Activated naive CD4-positive, alpha-beta T cell treated with anti-CD3 and anti-CD28 coated beads, Interleukin-2, amount 50 U/mL, for 72 hours (primary cell): ENCODE measurements at regions not wholly inside any gene's neighbourhood (a gene's known extent, or its start where the extent isn't known, plus 50 kb on each side); places are given as distances from the start of the nearest gene placed in this dataset.
"Not testable (repeated sequence)": the region's sequence is repeated elsewhere in the genome, so short reads cannot be mapped to it uniquely, and the experiment has no call there.

Experiments
- ATAC-seq, 2 donors: fragments of 150-1000 bp; cut with Tn5 transposase; 2 replicates each; pipeline ENCODE4 v1.10.0; 2021; ENCODE audit warnings: mild to moderate bottlenecking in 2 of 2, moderate library complexity in 2 of 2
- DNase-seq, 2 donors: peaks; one replicate each; pipeline ENCODE4 v3.0.0; 2021 to 2022; ENCODE audit warnings: low spot score in 2 of 2
- H3K27ac Mint-ChIP-seq, 2 donors: one replicate each; pipeline ENCODE4 v1.8.0; 2022; ENCODE audit warnings: mild to moderate bottlenecking in 2 of 2, mixed read lengths in 2 of 2
- H3K36me3 Mint-ChIP-seq, 2 donors: one replicate each; pipeline ENCODE4 v1.8.0; 2022; ENCODE audit warnings: mixed read lengths in 2 of 2
- H3K9me3 Mint-ChIP-seq, 2 donors: one replicate each; pipeline ENCODE4 v1.8.0; 2022; ENCODE audit warnings: mixed read lengths in 2 of 2

DNA sequence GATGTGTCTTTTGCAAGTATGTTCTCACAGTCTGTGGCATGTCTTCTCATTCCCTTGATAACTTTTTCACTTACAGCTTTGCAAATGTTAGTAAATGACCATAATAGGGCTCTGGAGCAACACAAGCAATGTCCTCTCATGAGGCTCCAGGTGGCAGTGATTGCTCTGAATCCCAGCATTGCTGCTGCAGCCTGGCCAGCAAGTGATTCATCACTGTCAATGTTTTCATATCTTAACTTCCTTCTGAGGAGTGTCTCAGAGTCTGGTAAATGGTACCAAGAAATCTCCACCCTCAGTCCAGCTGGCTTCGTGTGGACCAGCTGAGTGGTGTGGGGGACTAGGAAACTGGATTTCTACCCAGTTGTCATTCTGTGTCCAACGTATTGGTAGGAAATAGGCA, 139.6 kb downstream of the MYLK4 start:
- Mint-ChIP-seq H3K9me3 (peaks cover 3 to 7% of the 10 kb centered on the region in 2 donors), H3K36me3 (peaks cover 0 to 6% of the 10 kb centered on the region in 2 donors)

DNA sequence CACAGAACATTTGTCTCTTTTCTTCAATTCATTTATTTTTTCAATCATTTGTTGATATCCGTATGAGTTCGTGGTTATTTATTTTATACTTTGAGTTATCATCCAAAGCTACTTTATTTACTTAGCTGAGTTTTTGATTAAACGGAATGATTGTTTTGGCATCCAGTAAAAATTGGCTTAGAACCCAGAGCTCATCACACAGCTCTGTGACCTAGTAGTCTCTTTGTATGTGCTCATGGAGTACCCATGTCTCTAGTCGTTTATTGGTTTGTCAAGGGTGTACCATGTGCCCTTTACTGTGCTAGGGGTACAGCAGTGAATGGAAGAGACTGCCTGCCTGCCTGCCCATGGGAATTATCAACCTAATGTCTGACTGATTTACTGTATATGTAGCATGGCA, 142.2 kb downstream of the MYLK4 start:
- H3K36me3 Mint-ChIP-seq, result no peaks in the 10 kb centered on the region
- ATAC-seq (no peak), DNase-seq (no peak)
- H3K27ac Mint-ChIP-seq, result no peak overlapping the region
- no peaks in the 10 kb centered on the region for H3K9me3 Mint-ChIP-seq

More for the DNA sequence above, 139.6 kb downstream of the MYLK4 start:
- H3K27ac Mint-ChIP-seq, result no peak overlapping the region
- DNase-seq (no peak), ATAC-seq (no peak)

DNA sequence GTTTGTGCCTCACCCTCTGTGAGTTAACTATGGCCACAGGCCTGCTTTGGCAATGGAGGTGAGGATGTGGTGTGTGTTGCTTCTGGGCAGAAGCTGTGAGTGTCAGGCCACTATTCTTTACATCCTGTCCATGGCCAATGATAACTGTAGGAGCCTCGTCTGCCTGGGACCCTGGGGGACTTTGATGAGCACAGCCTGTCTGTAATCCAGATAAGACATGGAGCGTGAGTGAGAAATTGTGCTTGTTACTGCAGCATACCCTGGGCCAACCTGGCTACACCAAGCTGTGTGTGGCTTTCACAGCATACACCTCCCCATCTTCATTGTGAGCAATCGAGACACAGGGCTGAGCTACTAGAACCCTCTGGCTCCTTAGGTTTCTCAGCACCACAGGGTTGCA, 150.4 kb downstream of the MYLK4 start:
- Mint-ChIP-seq H3K36me3 (no peaks in the 10 kb centered on the region), H3K9me3 (no peaks in the 10 kb centered on the region), H3K27ac (no peak overlapping the region)
- ATAC-seq (no peak), DNase-seq (no peak)

DNA sequence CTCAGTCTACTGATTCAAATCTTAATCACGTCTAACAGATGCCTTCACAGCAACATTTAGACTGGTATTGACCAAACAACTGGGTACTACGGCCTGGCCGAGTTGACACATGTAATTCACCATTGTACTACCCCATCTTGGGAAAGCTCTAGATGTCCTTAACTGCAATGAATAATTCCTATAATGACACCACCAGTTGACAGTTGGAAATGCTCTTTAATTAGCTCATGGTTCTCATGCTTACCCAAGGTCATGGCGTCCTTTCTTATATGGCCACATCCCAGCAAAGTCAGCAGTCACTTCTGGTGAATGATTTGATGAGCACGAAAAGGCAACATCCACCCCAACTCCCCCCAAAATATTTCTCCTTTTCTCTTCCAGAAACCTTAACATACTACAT, 150.9 kb downstream of the MYLK4 start:
- DNase-seq, result no peak
- Mint-ChIP-seq H3K9me3 (no peaks in the 10 kb centered on the region), H3K36me3 (no peaks in the 10 kb centered on the region), H3K27ac (no peak overlapping the region)
- no peak for ATAC-seq

DNA sequence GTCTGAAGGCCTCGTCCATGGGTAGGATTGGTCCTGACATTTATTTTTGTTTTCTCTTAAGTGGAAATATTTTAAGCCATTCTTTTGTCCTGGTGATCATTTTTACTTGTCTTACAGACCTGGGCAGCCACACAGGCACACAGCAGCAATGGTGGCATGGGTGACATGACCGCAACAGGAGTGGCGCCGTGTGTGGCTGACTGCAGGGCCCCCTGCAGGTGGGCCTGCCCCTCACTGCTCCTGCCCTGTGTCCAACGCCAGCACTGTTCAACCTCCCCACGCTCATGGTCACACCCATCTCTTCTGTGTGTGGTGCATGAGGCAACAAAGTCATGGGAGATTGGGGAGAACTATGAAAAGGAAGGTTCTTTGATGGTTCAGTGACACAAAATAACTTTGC, 151.9 kb downstream of the MYLK4 start:
- DNase-seq, result no peak
- no peaks in the 10 kb centered on the region for H3K9me3 Mint-ChIP-seq
- no peaks in the 10 kb centered on the region for H3K36me3 Mint-ChIP-seq

DNA sequence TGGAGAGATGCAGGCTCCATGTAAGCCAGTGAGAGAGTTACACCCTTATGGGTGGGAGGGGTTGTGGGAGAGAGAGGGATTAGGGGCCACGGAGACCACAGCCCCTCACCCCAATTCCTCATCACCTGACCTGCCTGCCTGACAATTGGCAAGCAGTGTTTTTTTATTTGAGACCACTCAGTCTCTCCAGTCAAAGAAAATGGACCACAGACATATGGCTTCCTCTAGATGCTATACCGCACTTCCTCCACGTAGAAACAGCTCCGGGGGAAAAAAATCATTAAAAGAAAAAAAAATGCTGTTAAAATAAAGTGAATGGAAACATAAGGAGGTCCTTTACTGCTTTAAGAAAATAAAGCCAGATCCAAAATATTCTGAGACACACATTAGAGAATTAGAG, 152.7 kb downstream of the MYLK4 start:
- Mint-ChIP-seq H3K27ac (no peak overlapping the region), H3K9me3 (no peaks in the 10 kb centered on the region), H3K36me3 (no peaks in the 10 kb centered on the region)
- DNase-seq (no peak), ATAC-seq (no peak)

More for the DNA sequence above, 151.9 kb downstream of the MYLK4 start:
- ATAC-seq, result no peak
- H3K27ac Mint-ChIP-seq, result no peak overlapping the region

DNA sequence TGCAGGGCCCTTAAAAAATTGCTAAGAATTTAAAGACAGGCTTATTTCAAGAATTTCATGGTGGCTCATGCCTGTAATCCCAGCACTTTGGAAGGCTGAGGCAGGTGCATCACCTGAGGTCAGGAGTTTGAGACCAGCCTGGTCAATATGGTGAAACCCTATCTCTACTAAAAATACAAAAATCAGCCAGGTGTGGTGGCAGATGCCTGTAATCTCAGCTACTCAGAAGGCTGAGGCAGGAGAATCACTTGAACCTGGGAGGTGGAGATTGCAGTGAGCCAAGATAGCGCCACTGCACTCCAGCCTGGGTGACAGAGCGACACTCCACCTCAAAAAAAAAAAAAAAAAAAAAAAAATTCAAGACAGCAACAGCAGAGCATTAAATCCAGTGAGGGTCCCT, 153.3 kb downstream of the MYLK4 start:
- H3K9me3 Mint-ChIP-seq, DNase-seq, H3K36me3 Mint-ChIP-seq, ATAC-seq, H3K27ac Mint-ChIP-seq: not testable (repeated sequence)

DNA sequence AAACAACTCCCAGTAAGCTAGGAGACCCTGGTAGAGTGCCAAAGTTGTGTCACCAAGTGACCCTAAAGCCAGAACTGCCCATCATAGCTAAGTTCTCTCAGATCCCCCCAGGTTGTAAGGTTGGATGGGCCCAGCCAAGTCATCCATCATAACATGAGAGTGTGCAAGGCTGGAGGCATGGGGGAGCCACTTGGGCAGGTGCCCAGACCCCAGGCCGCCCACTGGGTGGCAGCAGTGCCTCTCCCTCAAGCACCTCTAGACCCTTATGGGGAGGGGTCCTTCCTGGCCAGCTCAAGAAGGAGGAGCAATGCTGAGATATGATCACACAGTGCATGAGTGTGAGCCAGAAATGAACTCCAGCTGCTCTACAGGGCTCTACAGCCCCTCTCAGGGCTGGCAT, 154.5 kb downstream of the MYLK4 start:
- Mint-ChIP-seq H3K36me3 (no peaks in the 10 kb centered on the region), H3K27ac (no peak overlapping the region), H3K9me3 (no peaks in the 10 kb centered on the region)
- ATAC-seq, result no peak
- DNase-seq, result no peak

DNA sequence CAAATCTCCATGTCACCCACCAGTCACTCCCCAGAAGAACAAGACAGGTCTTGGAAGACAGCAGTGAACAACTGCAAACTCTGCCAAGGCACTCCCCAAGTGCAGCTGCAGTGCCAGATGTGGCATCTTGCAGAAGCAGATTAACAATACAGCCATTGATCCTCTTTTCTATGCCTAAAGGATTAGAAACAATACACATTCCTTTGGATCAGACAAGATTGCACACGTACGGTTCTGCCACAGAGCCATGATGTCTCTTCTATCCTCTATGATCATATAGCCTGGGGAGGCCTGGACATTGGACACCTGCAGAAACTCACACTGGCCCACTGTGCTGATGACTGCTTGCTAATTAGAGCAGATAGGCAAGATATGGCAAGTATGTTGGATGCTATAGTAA, 155.9 kb downstream of the MYLK4 start:
- no peak overlapping the region for H3K27ac Mint-ChIP-seq
- DNase-seq, result no peak
- H3K9me3 Mint-ChIP-seq, result no peaks in the 10 kb centered on the region
- no peak for ATAC-seq
- no peaks in the 10 kb centered on the region for H3K36me3 Mint-ChIP-seq

DNA sequence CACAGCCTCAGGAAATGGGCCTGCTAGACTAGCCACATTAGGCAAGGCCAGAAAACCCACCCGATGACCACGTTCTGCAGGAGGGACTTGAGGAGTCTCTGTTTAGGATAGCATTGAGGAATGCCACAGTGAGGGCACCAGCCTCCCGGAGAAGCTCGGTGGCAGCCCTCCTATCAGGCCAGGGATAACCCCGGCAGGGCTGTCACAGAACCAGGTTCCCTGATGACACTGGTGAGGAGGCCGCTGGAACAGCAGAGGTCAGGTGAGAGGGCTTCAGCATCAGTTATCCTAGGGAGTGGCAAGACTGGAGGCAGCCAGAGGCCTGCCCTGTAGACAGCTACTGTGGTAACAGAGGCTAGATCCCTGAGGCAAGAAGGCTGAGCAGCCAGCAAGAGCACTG, 157.6 kb downstream of the MYLK4 start:
- Mint-ChIP-seq H3K9me3 (no peaks in the 10 kb centered on the region), H3K36me3 (no peaks in the 10 kb centered on the region), H3K27ac (peak overlapping the region in 1 of 2 donors; percentile 36)
- DNase-seq (no peak), ATAC-seq (no peak)

DNA sequence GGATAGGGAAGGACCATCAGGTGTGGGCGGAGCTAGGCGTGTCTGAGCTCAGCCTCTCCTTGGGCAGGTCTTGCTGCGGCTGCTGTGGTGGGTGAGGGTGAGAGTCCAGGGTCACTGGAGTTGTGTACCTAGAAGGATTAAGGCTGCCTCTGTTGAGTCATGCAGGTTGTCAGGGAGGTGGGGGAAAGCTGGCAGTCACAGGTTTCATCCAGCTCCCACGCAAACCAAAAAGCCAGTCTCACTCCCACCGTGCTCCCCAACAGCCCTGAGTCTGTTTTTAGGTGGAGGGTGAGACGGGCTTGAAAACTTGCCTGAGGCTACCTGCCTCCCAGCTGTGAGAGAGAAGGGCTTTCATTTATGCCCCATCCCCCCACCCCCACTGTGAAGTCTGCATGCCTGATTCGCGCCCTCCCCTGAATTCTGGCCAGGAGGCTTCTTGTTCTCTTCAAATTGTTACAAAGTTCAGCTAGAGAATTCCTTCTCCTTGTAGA, 161.5 kb downstream of the MYLK4 start:
- H3K27ac Mint-ChIP-seq, result no peak overlapping the region
- no peak for DNase-seq
- no peak for ATAC-seq
- H3K36me3 Mint-ChIP-seq, result no peaks in the 10 kb centered on the region
- H3K9me3 Mint-ChIP-seq, result peaks cover 0 to 7% of the 10 kb centered on the region in 2 donors

DNA sequence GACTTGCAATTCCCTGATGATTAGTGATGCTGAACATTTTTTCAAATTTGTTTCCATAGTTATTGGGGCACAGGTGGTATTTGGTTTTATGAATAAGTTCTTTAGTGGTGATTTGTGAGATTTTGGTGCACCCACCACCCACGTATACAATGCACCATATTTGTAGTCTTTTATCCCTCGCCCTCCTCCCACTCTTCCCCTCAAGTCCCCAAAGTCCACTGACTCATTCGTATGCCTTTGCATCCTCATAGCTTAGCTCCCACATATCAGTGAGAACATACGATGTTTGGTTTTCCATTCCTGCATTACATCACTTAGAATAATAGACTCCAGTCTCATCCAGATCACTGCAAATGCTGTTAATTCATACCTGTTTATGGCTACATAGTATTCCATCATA, 167.3 kb downstream of the MYLK4 start:
- ATAC-seq (no peak), DNase-seq (no peak)
- Mint-ChIP-seq H3K9me3 (peaks cover 0 to 7% of the 10 kb centered on the region in 2 donors), H3K36me3 (no peaks in the 10 kb centered on the region), H3K27ac (no peak overlapping the region)

DNA sequence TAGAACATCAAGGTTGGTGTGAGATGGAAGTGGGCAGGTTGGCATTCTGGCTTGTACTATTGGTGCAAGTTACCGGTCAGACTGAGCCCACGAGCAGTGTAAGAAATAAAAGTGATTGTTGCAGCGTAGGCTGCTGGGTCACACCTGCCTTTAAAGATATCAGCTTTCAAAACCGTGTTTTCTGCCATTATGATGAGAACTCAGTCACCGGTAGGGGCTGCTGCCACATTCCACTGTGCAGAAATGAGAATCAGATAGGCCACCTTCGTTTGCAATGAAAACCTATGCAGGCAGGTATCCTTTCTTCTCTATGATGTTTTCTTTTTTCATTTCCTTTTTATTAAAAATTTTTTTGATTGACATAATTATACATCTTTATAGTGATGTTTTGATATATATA, 168.5 kb downstream of the MYLK4 start:
- Mint-ChIP-seq H3K27ac (no peak overlapping the region), H3K36me3 (no peaks in the 10 kb centered on the region), H3K9me3 (peaks cover 0 to 7% of the 10 kb centered on the region in 2 donors)
- ATAC-seq (no peak), DNase-seq (no peak)

DNA sequence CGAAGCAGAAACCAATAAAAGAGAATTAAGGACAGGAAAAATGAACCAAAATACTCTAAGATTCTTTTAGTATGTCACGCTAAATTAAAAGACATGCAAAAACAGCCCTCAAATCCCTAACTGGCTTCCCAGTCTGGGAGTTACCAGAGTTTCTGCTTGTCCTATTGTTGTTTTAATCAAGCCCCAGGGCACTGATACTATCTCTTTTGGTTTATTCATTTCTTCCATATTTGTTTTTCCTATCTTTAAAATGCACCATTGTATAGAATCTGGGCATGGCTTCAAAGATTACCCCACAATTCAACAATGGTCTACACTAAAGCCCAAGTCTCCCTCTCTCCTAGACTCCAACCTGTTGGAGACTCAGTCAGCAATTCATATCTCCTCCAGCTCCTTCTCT, 169.1 kb downstream of the MYLK4 start:
- DNase-seq (no peak), ATAC-seq (no peak)
- H3K9me3 Mint-ChIP-seq, result peaks cover 0 to 6% of the 10 kb centered on the region in 2 donors
- H3K27ac Mint-ChIP-seq, result no peak overlapping the region
- no peaks in the 10 kb centered on the region for H3K36me3 Mint-ChIP-seq

DNA sequence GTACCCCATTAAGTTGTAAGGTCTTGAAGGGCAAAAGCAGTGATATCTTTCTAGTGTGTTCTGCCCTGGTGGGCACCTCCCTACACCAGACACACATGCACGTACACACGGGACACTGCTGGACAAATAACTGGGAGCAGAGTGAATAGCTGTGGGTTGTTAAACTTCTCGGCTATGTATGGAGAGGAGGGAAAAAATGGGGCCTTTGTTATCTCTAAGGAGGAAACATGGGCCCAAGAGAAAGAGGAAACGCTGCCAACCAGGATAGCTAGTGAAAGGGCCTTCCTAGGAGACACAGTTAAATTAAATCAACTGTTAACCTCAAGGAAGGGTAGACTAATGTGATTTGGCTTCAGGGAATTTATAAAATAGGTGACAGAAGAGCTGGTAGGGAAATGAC, 169.7 kb downstream of the MYLK4 start:
- ATAC-seq, result no peak
- H3K9me3 Mint-ChIP-seq, result no peaks in the 10 kb centered on the region

DNA sequence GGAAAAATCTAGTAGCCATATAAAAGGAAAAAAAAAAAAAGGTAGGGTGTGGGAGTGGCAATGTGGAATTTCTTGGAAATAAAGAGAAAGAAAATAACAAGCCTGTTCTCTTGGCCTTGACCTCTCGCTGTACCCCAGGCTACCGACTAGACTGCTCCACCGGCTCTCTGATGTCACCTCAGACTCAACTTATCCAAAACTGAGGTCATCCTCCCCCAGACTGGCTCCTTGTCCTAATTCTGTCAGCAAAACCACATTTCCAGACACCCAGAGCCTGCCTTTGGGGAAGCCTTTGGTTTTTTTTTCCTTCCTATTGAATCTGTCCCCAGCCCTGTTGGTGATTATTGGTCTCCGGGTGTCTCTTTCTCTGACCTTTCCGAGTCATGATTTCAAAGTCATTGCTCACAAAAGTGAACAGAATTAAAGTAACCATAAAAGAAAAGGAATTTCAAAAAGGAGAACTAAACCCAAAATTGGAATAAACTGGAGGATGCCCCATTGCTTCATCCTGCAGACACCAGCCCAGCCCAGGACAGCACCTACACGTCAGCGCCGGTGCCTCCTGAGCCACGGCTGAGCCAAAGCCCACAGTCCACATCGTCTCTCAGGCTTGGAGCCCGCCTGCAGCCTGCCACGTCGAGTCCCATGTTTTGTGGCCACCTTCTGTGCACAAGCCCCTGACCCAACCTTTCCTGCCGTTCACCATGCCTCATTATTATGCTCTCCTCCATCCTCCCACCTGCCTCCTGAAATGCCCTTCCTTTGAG, 170.7 kb downstream of the MYLK4 start:
- DNase-seq, result no peak
- Mint-ChIP-seq H3K27ac (no peak overlapping the region), H3K9me3 (peaks cover 0 to 6% of the 10 kb centered on the region in 2 donors), H3K36me3 (peaks cover 0 to 6% of the 10 kb centered on the region in 2 donors)
- ATAC-seq, result no peak

More for the DNA sequence above, 169.7 kb downstream of the MYLK4 start:
- Mint-ChIP-seq H3K27ac (no peak overlapping the region), H3K36me3 (no peaks in the 10 kb centered on the region)
- no peak for DNase-seq

DNA sequence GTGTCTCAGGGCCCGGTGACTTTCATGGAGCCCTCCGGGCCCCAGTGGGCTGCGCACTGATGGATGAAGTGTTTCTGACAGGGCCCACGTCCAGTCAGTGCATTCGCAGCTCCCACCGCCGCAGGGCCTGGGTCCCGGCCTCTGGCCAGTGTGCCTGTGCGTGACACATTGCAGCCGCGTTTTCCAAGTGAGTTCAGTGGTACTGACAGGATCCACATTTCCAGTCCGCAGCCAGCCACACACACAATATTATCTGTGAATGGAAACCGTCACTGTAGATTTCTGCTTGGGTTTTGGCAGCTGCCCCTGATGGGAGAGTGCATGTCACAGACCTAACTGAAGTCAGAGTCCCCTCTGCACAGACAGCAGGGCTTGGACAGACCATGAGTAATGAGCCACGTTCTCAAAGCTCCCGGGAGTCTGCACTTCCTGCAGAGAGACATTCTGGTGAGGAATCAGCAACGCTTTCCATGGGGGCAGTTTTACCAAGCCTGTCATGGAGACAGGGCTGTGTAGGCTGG, 171.4 kb downstream of the MYLK4 start:
- DNase-seq, result no peak
- peaks cover 0 to 6% of the 10 kb centered on the region in 2 donors for H3K36me3 Mint-ChIP-seq
- H3K27ac Mint-ChIP-seq, result no peak overlapping the region
- peaks cover 0 to 7% of the 10 kb centered on the region in 2 donors for H3K9me3 Mint-ChIP-seq
- ATAC-seq, result no peak

DNA sequence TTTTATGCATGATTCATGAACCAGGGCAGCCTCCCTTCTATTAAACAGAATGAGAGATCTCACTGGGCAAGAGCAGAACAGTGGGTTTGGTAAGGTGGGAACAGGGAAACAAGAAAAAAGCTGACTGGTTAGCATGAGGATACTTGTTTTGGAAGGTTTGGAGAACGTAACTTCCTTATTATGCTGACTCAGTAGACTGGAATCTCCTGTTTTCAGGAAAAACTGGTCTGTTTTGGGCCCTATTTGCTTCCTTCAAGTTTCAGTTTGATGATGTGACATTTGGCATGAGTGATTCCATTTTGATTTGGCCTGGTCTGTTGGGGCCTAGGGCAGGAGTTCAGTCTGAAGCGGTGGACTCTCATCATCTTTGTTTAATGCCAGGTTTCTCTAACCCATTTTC, 172.0 kb downstream of the MYLK4 start:
- DNase-seq (no peak), ATAC-seq (no peak)
- H3K27ac Mint-ChIP-seq, result no peak overlapping the region
- peaks cover 0 to 7% of the 10 kb centered on the region in 2 donors for H3K9me3 Mint-ChIP-seq
- peaks cover 0 to 6% of the 10 kb centered on the region in 2 donors for H3K36me3 Mint-ChIP-seq
